Fibroblast of mammary gland (primary cell): ENCODE measurements at regions not wholly inside any gene's neighbourhood (a gene's known extent, or its start where the extent isn't known, plus 50 kb on each side); places are given as distances from the start of the nearest gene placed in this dataset.

ENCODE experiments used
- DNase-seq: peaks from one replicate; pipeline ENCODE4 v3.0.0-alpha.2; 2010; ENCODE audit warnings: low read depth
- H3K4me3 ChIP-seq: 2 replicates; pipeline ENCODE4 v1.5.1; 2011; ENCODE audit warnings: low read depth, mild to moderate bottlenecking, low read length, moderate library complexity; ENCODE audit not compliant: control insufficient read depth
- TF ChIP-seq, protein P1 (sequence below): conservative IDR thresholded peaks from 2 replicates; pipeline ENCODE4 v1.5.1; 2011; ENCODE audit warnings: low read depth, low read length, inconsistent platforms; ENCODE audit not compliant: control insufficient read depth, insufficient read depth

DNA sequence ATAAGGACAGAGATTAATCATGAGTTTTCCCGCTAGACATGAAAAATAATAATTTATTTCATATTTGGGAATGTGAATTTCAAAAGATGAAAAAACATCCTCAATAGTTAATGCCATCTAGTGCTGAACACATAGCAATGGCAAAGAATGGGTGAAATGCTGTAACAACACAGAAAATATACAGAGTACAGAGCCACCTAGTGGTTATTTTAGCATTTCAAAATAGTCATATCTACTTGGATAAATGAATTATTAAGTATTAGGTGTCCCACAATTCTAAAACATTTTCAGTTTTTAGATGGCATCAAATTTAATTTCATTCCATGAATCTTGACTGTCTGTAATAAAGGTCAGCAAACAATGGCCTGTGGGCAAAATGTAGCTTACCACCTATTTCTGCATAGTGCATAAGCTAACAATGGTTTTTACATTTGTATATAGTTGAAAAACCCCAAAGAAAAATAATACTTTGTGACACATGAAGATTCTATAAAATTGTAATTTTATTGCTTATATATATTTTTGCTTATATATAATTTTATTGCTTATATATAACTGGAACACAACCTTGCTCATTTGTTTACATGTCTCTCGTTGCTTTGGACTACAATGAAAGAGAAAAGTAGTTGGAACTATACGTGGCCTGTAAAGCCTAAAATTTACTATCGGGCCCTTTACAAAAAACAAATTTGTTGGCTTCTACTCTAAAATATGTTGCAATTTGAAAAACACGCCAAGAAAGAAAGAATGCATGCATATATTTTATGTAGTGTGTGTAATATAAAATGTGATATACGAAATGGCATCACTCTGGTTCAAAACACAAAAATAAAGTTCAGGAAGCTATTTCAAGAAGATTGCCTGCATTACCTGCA, 99.1 kb upstream of the FAM47C start:
- H3K4me3 ChIP-seq: no peak overlapping the region
- peak; percentile 42 for DNase-seq
- TF ChIP-seq, protein P1, sequence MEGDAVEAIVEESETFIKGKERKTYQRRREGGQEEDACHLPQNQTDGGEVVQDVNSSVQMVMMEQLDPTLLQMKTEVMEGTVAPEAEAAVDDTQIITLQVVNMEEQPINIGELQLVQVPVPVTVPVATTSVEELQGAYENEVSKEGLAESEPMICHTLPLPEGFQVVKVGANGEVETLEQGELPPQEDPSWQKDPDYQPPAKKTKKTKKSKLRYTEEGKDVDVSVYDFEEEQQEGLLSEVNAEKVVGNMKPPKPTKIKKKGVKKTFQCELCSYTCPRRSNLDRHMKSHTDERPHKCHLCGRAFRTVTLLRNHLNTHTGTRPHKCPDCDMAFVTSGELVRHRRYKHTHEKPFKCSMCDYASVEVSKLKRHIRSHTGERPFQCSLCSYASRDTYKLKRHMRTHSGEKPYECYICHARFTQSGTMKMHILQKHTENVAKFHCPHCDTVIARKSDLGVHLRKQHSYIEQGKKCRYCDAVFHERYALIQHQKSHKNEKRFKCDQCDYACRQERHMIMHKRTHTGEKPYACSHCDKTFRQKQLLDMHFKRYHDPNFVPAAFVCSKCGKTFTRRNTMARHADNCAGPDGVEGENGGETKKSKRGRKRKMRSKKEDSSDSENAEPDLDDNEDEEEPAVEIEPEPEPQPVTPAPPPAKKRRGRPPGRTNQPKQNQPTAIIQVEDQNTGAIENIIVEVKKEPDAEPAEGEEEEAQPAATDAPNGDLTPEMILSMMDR: peak; percentile 52

DNA sequence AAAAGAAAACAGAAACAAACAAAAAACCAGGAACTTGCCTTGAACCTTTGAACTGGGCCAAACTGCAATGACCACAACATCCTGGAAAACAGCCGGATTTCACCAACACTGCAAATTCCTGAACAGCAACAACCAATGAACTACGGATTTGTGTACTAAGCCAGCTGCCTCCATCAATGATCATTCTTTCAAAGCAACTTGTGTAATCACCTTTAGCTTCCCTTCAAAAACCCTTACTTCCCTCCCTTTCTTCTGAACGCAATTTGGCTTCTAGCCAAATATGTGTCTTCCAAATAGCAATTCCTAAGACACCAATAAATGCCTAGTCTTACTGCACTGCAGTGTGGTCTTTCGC, 98.5 kb upstream of the FAM47C start:
- no peak overlapping the region for H3K4me3 ChIP-seq
- DNase-seq: peak; percentile 44
- TF ChIP-seq, protein P1: no peak

DNA sequence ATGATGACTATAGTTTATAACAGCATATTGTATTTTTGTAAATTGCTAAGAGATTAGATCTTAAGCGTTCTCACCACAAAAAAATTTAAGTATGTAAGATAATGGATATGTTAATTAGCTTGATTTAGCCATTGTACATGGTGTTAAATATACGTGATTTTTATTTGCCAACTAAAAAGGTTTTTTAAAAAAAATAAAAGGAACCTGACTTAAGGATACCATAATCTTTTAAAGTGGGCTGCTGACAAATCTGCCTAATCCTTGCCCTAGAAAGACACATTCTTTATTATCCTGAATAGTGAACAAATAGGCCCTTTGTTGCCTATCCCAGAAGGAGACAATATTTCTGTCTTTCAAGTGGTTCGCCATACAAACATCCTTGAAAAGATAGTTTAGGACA, 94.6 kb upstream of the FAM47C start:
- no peak for DNase-seq
- TF ChIP-seq, protein P1: no peak

DNA sequence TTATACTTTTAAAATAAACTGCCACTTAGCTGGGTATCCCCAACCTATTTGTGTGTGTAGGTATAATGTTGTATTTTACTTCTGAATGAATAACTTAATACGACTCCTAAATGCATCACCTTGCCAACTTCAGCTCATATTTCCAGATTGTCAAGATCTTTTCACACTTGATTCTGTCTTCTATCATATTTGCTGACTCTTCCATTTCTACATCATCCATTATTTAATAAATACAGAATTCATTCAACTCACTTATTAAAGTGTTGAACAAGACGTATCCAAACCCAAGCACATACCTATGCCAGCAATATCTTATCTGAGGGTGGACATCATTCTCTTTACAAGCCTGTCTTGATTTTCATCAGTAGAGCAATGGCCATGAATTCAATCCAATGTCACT, 91.2 kb upstream of the FAM47C start:
- H3K4me3 ChIP-seq: no peak overlapping the region
- DNase-seq: no peak
- TF ChIP-seq, protein P1: no peak

More for the DNA sequence above, 94.6 kb upstream of the FAM47C start:
- no peak overlapping the region for H3K4me3 ChIP-seq

DNA sequence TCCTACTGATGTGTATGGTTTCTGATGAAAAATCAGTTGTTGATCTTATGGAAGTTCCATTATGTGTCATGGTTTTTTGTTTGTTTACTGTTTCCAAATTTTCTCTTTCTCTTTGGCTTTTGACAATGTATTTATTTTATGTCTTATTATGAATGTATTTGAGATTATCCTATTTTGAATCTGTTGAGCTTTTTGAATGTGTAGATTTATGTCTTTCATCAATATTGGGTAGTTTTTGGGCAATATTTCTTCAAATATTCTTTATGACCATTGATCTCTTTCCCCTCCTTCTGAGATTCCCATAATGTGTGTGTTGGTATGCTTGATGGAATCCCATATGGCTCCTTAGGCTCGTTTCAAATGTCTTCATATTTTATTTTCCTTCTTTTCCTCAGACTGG, 80.5 kb upstream of the FAM47C start:
- DNase-seq: no peak
- H3K4me3 ChIP-seq: no peak overlapping the region
- TF ChIP-seq, protein P1: no peak

DNA sequence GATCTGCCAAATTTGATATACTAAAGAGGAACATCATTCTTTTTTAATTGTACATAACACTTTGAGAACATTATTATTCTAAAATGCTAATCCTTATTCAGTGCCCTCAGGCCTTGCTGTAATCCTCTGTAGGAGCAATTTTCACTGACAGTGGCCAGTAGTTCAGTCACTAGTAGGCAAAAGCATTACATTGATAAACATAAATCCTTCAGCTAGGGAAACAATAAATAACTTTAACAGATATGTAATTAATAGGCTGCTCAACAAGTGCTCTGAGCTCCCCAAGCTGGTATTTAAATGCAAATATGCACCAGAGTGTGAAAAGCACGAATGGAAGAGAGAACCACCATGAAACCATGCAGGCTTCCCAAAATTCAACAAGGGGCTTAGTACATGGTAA, 77.7 kb upstream of the FAM47C start:
- no peak for DNase-seq
- H3K4me3 ChIP-seq: no peak overlapping the region
- TF ChIP-seq, protein P1: no peak
